Progenitor cell of endocrine pancreas (in vitro differentiated cells): ENCODE measurements at regions not wholly inside any gene's neighbourhood (a gene's known extent, or its start where the extent isn't known, plus 50 kb on each side); places are given as distances from the start of the nearest gene placed in this dataset.

Experiments
- DNase-seq: peaks from one replicate; pipeline ENCODE4 v3.0.0; 2021; ENCODE audit warnings: low spot score; ENCODE audit not compliant: unreplicated experiment
- H3K27ac Mint-ChIP-seq: 2 replicates; pipeline ENCODE4 v1.8.0; 2021; ENCODE audit warnings: mild to moderate bottlenecking, moderate library complexity, mixed read lengths
- H3K27me3 Mint-ChIP-seq: 2 replicates; pipeline ENCODE4 v1.8.0; 2021; ENCODE audit warnings: mixed read lengths
- H3K36me3 Mint-ChIP-seq: 2 replicates; pipeline ENCODE4 v1.8.0; 2022; ENCODE audit warnings: mixed read lengths; ENCODE audit not compliant: insufficient read depth
- H3K4me1 Mint-ChIP-seq: 2 replicates; pipeline ENCODE4 v1.8.0; 2021; ENCODE audit warnings: low read depth, mixed read lengths
- H3K4me3 Mint-ChIP-seq: 2 replicates; pipeline ENCODE4 v1.8.0; 2021; ENCODE audit warnings: low read depth, mild to moderate bottlenecking, moderate library complexity, mixed read lengths
- H3K9me3 Mint-ChIP-seq: 2 replicates; pipeline ENCODE4 v1.8.0; 2021; ENCODE audit warnings: low read depth, mixed read lengths
- CTCF ChIP-seq: fragments of 200-600 bp; sonication (generic); IDR thresholded peaks from one replicate; pipeline ENCODE4 v1.5.0; 2021; ENCODE audit warnings: antibody characterized with exemption, mild to moderate bottlenecking; ENCODE audit not compliant: unreplicated experiment

GRCh38 chr5:2335733-2336515 lies 415.6 kb downstream of the IRX2 start:
- Mint-ChIP-seq H3K27ac (no peak overlapping the region), H3K27me3 (peaks cover 49% of the 10 kb centered on the region), H3K36me3 (no peaks in the 10 kb centered on the region), H3K9me3 (no peaks in the 10 kb centered on the region), H3K4me3 (no peak overlapping the region), H3K4me1 (peaks cover 19% of the 10 kb centered on the region)
- TF ChIP-seq CTCF: no peak
- no peak for DNase-seq

- no peaks in the 10 kb centered on the region for H3K36me3 Mint-ChIP-seq
- H3K4me1 Mint-ChIP-seq: peaks cover 19% of the 10 kb centered on the region
- peaks cover 48% of the 10 kb centered on the region for H3K27me3 Mint-ChIP-seq
- no peaks in the 10 kb centered on the region for H3K9me3 Mint-ChIP-seq
- H3K4me3 Mint-ChIP-seq: no peak overlapping the region
- H3K27ac Mint-ChIP-seq: no peak overlapping the region
- DNase-seq: no peak
- TF ChIP-seq CTCF: no peak
Observed at GRCh38 chr5:2335125-2335732, 416.2 kb downstream of the IRX2 start.

- TF ChIP-seq CTCF: no peak
- no peak overlapping the region for H3K27ac Mint-ChIP-seq
- no peak overlapping the region for H3K4me3 Mint-ChIP-seq
- H3K36me3 Mint-ChIP-seq: no peaks in the 10 kb centered on the region
- peaks cover 19% of the 10 kb centered on the region for H3K4me1 Mint-ChIP-seq
- peaks cover 47% of the 10 kb centered on the region for H3K27me3 Mint-ChIP-seq
- H3K9me3 Mint-ChIP-seq: no peaks in the 10 kb centered on the region
- no peak for DNase-seq
Observed at GRCh38 chr5:2334719-2335118, 416.8 kb downstream of the IRX2 start.

GRCh38 chr5:2333291-2333690 lies 418.2 kb downstream of the IRX2 start:
- Mint-ChIP-seq H3K9me3 (no peaks in the 10 kb centered on the region), H3K4me3 (no peak overlapping the region), H3K36me3 (no peaks in the 10 kb centered on the region), H3K27ac (no peak overlapping the region), H3K27me3 (peaks cover 46% of the 10 kb centered on the region), H3K4me1 (peaks cover 19% of the 10 kb centered on the region)
- TF ChIP-seq CTCF: no peak
- no peak for DNase-seq

GRCh38 chr5:2332521-2332920 lies 419.0 kb downstream of the IRX2 start:
- no peak for TF ChIP-seq CTCF
- Mint-ChIP-seq H3K36me3 (no peaks in the 10 kb centered on the region), H3K4me3 (no peak overlapping the region), H3K27me3 (peaks cover 44% of the 10 kb centered on the region), H3K9me3 (no peaks in the 10 kb centered on the region), H3K27ac (no peak overlapping the region), H3K4me1 (peaks cover 19% of the 10 kb centered on the region)
- no peak for DNase-seq
